HFF-Myc (cell line): ENCODE measurements at regions not wholly inside any gene's neighbourhood (a gene's known extent, or its start where the extent isn't known, plus 50 kb on each side); places are given as distances from the start of the nearest gene placed in this dataset.

Experiments used
- DNase-seq: peaks from one replicate; pipeline ENCODE4 v3.0.0-alpha.2; 2011; ENCODE audit warnings: low read depth; ENCODE audit errors: extremely low read depth
- H3K4me3 ChIP-seq: replicated peaks from 2 replicates; pipeline ENCODE4 v1.5.1; 2011; ENCODE audit warnings: low read depth, mild to moderate bottlenecking, control low read depth, low read length
- TF ChIP-seq, protein P1 (sequence below): IDR thresholded peaks from 2 replicates; pipeline ENCODE4 v1.5.1; 2012; ENCODE audit warnings: mild to moderate bottlenecking, low read depth, low read length, control low read depth; ENCODE audit errors: missing control alignments

DNA sequence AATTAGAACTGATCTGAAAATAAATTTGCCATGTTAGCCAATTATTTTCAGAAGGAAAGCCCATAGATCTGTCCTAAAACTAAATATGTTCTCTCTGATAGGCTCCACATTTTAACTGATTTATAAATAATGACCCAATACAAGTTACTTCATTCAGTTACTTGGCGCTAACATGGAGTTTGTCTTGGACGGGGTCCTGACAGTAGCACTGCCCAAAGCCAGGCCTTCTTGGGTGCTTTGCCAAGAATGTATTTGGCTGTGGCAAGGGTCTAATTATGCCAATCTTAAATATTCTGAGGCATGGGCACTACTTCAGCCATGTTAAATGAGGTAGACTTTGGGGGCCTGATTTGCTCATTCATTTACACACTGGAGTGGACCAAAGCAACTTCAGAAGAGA, 135.0 kb upstream of the PKDCC start:
- TF ChIP-seq, protein P1, sequence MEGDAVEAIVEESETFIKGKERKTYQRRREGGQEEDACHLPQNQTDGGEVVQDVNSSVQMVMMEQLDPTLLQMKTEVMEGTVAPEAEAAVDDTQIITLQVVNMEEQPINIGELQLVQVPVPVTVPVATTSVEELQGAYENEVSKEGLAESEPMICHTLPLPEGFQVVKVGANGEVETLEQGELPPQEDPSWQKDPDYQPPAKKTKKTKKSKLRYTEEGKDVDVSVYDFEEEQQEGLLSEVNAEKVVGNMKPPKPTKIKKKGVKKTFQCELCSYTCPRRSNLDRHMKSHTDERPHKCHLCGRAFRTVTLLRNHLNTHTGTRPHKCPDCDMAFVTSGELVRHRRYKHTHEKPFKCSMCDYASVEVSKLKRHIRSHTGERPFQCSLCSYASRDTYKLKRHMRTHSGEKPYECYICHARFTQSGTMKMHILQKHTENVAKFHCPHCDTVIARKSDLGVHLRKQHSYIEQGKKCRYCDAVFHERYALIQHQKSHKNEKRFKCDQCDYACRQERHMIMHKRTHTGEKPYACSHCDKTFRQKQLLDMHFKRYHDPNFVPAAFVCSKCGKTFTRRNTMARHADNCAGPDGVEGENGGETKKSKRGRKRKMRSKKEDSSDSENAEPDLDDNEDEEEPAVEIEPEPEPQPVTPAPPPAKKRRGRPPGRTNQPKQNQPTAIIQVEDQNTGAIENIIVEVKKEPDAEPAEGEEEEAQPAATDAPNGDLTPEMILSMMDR: no peak
- H3K4me3 ChIP-seq: no peak overlapping the region
- no peak for DNase-seq

DNA sequence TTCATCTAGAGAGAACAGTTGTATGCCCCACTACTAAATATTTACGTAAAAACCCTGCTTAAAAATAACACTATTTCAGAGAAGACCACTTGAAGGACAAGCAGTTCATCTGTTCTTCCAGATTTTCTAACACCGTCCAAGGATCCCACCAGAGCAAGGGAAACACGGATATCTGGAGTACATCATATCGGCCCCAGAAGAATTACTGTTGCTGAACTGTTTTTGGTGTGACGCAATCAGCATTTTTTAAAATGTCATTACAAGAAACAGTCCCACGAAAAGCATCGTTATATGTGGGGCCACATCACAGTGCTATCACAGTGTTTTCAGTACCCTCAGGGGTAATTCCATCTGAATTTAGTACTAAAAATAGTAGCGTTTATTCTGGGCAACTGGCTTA, 134.5 kb upstream of the PKDCC start:
- no peak overlapping the region for H3K4me3 ChIP-seq
- TF ChIP-seq, protein P1: no peak
- DNase-seq: no peak

DNA sequence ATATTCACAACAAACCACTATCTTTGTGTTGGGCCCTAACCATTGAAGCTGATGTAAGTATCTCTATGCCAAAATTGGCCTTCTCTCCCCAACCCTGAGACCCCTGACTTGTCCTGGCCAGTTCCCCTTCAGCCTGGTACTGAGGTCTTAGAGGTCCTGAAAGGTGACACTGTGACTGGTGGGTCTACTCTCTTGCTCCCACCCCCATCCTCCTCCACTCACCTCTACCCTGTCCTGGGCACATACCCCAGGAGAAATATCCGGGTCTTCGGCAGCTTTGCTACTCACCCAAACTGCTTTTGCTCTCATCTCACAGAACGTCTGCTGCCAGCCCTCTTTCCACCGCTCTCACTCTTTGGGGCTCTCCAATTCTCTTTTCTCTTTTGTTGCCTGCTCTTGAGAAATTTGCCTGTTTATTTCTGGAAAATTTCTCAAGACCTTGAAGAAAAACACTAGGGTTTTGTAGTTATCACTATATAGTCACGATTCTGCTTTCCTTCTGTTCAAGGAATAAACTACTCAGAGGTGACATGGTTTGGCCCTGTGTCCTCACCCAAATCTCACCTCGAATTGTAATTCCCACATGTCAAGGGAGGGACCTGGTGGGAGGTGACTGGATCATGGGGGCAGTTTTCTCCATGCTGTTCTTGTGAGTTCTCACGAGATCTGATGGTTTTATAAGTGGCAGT, 133.8 kb upstream of the PKDCC start:
- no peak overlapping the region for H3K4me3 ChIP-seq
- TF ChIP-seq, protein P1: no peak
- DNase-seq: no peak

DNA sequence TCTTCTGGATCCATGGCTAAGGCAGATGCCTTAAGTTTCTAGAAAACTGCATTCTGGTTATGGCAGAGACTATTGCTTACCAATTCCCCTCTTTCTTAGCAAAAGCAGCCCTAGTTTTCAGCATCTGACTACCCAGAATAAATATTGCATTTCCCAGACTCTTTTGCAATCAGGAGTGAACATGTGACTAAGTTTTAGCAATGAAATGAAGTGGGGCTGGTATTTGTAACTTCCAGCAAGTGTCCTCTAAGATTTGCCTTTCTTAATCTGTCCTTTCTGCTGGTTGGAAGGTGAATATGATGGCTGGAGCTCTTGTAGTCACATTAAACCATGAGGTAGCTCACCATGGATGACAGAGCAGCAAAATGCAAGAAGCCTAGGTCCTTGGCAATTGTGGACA, 132.9 kb upstream of the PKDCC start:
- TF ChIP-seq, protein P1: no peak
- H3K4me3 ChIP-seq: no peak overlapping the region
- DNase-seq: no peak

DNA sequence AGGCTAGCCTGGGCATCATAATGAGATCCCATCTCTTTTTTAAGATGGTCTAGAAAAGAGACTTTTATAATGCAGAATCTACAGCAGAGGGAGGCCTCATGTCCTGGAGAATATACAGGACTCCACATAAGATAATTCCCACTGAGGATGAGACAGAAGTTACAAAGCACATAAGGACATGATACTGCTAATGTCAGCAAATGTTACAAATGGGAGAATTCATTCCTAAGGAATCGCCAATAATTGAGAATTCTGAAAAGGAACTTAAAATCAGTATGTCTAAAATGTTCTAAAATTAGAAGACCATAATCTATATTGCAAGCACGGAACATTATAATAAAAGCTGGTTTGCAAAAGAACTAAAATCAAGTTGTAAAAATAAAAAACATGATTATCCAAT, 131.6 kb upstream of the PKDCC start:
- TF ChIP-seq, protein P1: no peak

DNA sequence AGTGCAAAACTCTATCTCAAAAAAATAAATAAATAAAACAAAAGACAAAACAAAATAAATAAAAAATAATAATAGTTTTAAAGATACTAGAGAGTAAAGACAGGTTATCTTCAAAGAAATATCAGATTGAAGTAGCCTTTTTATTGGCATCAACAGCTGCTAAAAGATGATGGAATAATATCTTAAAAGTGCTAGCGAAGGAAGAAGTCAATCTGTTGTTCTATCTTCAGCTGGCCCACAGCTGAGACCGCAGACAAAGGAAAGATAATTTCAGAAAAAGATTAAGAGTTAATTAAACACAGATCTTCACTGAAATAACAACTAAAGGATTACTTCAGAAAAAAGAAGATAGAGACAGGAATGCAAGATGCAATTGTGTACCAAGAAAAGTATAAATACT, 130.2 kb upstream of the PKDCC start:
- TF ChIP-seq, protein P1: no peak
- no peak for DNase-seq
- no peak overlapping the region for H3K4me3 ChIP-seq

More for the DNA sequence above, 131.6 kb upstream of the PKDCC start:
- DNase-seq: no peak
- H3K4me3 ChIP-seq: no peak overlapping the region

DNA sequence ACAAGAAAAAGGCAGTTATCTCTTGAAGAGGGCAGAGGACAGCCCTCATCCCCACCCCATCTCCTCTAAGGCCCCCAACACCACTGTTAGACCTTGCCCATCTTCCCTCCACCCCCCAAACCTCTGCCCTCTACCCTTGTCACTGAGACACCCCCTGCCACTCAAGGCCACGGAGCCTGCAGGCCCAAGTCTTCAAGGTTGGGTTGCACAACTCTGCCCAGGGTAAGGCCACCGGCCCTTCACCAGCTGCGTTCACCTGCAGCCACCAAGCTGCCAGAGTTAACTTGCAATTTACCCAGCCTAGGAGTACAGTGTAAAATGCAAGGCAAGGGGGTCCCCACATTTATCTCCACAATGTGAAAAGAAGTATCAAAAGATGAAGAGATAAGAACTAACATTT, 128.7 kb upstream of the PKDCC start:
- TF ChIP-seq, protein P1: no peak
- no peak for DNase-seq
- H3K4me3 ChIP-seq: no peak overlapping the region
